GM18519 (cell line): ENCODE measurements at regions not wholly inside any gene's neighbourhood (a gene's known extent, or its start where the extent isn't known, plus 50 kb on each side); places are given as distances from the start of the nearest gene placed in this dataset.
A peak's percentile ranks its signal among the peaks of the same experiment; 100 is the strongest.

ENCODE experiments used
- ATAC-seq: cut with Tn5 transposase; IDR thresholded peaks from one replicate; pipeline ENCODE4 v1.9.1; 2021; ENCODE audit warnings: mild to moderate bottlenecking, moderate library complexity; ENCODE audit not compliant: unreplicated experiment, low FRiP score

DNA sequence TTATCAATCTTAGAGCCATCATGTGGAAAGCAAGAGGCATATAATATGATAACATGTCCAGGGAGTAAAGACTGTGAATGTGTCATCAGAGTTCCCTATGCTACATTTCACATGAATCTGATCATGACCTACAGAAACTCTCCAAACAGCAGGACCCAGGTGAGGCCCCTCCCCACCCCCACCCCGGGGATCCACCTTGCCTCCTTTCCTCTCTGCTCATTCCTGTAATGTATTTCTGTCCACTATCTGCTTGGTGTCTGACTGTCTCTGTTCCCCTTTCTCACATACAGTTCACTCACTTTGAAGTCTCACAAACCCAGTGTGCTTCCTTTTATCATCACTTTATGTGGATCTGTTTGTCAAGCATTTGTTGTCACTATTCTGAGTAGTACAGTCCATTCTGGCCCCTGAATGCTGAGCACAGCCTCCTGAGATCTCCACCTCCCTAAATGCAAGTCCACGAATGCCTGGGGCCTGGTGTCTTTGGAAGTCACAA, 76.4 kb upstream of the SMARCA2 start:
- ATAC-seq: peak; percentile 62

DNA sequence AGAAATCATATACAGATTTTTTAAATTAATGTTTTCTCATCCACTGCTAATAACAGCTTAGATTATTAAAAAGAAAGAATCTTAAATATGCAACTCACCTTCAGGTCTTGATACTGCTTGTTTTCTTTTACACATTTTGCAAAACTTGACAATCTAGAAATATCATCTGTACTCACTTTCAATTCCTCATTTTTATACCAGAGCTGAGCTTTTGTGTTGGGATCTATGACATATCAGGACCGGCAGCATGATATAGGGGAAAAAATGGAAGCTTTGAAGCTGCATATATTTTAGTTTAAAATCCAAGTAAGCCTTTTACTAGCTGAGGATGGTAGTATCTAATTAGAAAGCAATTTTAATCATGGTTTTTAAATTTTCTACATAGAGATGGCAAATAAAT, 75.7 kb upstream of the SMARCA2 start:
- no peak for ATAC-seq

DNA sequence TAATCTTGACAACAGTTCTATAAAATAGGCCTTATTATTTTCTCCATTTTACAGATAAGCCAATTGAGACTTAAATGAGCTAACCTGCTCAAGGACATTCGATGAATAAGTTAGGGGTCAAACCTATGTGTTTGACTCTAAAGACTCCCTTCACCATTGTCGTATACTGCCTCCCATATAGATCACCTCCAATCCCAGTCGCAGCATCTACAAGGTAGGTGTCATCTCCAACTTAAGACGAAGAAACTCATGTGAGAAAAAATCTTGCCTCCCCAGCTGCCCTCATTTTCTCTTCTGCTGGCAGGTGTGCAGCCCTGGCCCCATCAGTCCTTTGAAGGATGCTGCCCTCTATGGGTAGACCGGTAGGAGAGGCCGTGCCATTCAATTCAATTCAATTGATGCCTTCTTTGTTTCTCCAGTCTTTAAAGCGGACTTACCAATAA, 75.2 kb upstream of the SMARCA2 start:
- peak; percentile 58 for ATAC-seq

DNA sequence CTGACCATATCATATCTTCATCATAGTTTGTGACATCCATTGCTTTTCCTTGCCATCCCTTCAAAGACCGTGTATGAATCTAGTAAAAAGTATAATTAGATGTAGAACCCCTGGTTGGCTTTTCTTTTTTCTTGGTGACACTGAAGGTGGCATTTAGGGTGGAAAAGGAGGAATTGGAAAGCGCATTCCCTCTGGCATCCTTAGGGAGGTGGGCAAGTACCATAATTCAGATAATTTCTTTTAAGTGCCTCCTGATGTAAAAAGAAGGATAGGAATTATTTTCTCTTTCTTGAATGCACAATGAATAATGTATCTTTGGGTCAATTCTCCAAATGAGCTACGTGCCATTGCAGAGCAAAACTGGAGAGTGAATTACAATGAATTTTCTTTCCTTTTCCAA, 73.2 kb upstream of the SMARCA2 start:
- ATAC-seq: no peak

DNA sequence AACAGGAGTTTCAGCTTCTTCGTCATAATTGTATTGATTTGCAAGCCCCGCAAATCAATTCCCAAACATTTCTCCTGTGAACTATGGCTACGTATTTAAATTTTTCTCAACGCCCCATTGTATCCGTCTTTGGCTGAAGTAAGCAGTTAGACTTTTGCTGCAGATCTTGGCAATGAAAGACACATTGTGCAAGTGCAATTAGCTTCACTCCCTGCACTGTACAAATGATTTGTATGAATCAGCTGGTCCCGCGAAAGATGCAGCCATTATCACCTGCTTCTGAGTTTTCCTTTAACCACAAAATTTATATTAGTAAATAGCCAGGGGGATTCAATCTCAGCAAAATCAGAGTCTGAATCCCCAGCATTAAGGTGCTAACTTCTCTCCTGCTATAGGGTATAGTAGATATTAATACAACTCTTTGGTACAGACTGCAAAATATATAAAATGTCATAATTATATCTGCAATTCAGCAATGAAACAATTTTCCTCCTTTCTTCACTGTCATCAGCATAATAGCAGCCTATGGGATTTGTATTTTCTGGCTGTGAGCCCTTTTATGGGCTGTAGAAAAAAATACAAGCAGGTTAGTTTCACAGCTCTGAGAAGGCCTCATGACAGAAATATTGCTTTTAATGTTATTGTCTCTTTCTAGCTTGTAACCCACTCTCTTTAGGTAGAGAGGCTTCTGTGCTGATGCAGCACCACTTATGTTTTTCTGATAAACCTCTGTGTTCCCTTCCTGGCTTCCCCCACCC, 68.4 kb upstream of the SMARCA2 start:
- no peak for ATAC-seq

DNA sequence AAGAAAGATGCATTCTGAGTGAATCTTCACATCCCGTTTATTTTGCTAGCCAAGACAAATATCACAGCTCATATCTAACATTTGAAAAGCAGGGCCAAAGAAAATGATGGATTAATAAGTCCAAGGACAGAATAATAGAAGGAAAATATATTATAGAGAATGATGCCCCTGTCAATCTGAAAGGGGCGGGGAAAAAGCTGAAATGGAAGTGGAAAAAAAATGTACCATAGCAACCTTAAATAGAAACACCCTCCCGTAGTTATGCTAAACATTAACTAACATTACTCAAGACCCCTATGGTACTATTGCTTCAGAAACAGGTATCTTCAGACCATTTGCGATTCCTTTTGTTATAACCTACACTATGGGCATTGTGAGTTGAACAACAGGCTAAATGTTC, 67.7 kb upstream of the SMARCA2 start:
- no peak for ATAC-seq

DNA sequence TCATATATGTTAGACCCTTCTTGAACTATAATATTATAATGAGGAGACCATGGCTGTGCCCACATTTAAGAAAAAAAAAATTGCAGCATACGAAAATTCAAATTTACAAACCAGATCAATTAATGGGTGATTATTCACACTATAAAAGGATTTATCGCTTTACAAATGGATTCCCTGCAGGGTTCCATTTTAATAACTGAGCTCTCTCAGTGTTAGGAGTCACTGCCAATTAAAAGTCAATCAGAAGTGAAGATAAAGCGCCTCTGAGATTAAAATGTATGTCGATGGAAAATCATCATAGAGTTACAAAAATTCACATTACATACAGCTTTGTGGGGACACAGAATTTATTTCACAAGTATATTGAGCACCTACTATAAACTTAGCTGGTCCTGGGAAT, 66.6 kb upstream of the SMARCA2 start:
- no peak for ATAC-seq

DNA sequence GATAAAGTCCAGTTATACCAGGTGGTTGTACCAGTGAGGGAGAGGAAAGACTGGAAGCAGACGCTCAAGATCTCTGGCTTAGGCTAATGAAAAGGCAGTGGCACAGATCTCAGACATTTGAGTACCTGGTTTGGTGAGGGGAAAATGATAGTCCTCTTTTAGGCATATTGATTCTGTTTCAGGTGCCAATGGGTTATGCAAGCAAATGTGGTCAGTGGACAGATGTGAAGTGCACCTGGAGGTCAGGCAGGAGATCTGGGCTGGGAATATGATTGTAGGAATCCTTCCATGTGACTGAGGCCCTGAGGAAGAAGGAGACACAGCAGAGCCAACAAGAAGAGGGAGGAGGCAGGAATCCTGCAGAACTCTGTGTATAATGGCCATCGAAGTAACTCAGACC, 63.7 kb upstream of the SMARCA2 start:
- no peak for ATAC-seq

DNA sequence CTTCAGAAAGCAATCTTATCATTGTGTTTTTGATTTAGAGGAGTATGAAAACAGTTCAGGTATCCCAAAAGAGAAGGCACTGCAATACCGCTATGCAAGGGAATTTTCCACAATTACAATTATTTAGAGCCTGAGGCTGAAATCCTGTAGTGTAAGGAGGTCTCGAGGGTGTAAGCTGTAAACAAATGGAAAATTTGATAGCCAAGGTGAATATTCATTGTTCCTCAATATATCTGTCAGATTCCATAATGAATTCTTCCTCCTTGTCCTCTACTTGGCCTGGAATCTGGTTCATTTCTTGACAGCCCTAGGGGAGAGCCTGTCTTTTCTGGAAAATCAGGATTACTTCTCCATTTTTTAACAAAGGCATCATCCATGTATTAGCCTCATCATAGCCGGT, 63.1 kb upstream of the SMARCA2 start:
- no peak for ATAC-seq

DNA sequence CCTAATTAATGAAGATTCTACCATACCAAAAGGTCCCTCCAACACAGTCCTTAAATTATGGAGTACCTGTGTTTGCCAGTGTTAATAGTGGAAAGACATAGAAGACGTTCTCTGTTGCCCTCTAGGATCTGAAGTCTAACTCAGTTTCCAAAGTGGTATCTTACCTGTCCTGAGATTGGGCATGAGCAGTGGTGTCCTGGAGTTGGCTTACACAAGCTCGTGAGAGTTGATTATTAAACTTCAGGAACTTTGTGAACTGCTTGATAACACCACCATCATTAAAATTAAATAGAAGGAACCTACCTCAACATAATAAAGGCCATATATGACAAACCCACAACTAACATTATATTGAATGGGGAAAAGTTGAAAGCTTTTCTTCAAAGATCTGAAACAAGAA, 60.9 kb upstream of the SMARCA2 start:
- ATAC-seq: no peak

DNA sequence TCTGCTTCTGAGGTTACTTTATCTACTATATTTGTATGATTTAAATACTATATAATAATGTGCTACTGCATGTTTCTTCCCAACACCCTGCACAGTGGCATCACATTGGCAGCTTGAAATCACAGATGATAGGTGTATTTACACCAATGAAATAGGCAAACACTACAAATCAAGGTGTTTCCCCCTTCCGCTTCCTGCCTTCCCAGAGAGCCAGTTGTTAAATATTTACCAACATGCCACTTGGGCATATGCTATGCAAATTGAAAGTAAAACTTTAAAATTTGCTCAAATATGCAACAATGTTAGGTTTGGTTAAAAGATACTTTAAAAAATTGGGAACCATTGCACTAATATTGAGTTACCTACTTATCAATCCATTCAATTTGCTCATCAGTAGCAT, 58.2 kb upstream of the SMARCA2 start:
- ATAC-seq: no peak

DNA sequence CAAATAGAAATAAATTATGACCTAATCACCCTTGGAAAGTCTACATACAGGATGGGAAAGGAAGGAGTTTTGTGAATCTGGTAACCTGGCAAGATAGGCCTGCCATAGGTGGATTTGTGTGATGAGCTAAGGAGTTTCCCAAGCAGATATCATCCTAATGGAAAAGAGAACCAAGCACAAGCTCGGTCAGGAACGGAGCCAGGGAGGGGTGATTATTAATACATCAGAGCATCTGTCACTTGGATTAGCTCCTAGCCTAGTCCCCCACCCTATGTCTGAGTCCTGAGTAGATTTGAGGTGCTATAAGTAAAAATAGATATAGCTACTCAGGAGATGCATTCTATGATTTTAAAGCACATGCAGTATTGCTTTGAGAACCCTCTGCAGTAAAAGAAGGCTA, 57.3 kb upstream of the SMARCA2 start:
- ATAC-seq: no peak

DNA sequence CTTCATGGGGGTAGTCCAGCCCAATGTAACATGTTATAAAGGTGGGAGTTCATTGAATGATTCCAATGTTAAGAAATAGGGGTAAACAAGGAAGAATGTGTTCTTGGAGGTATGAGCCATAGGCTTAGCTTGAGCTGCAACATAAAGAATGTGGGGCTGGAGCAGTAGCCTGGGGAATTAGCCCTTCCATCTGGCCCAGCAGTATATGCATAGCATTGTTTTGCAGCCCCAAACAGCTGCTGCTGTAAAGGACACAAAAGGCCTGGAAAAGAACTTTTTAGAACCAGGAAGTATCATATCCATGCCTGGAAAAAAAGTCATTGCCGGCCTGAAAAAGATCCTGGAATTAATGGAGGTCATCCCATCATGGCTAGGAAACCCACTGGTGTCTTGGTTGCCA, 55.8 kb upstream of the SMARCA2 start:
- ATAC-seq: no peak

DNA sequence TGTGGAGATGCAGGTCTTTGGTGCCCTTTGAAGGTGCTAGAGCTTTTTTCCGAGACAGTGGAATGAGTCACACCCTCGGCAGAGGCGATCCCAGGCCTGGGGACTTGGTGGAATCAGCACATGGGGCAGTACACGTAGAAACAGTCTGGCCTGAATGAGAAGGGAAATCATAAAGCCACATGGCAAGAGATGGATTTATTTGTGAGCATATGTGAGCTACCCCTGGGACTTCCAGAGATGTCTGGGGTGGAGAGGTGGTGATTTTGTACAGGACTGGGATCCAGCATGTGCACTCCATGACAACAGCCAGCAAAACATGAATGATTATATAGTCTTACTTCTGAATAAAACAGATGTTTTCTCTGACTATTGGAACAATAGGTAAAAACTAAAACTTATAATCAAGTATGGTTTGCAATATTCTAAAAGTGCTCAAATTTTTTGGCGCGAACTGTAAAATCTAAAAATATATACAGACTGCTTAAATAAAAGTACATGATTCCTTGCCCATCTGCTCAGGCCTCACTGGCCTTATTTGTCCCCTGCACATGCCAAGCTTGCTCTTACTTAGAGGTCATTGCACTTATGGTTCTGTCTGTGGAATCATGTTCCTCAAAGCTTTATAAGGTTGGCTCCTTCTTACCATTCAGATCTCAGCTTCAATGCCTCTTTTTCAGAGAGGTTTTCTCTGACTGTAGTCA, 54.7 kb upstream of the SMARCA2 start:
- no peak for ATAC-seq

DNA sequence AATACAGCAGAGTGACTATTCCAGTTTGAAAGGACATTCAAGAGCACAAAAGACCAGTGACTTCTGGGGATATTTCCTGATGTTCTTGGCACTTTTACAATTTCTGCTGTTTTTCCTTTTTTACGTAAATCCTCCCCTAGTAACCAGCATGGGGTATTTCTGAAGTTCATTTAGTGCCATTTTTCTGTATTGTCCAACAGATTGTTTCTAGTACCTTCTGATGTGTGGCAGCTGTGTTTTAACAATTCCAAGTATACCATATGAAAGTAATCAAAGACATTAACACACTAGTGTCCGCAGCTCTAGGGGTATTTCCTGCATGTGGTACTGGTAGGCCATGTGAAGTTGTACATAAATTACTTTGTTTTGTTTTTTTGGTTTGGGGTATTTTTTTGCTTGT, 53.0 kb upstream of the SMARCA2 start:
- ATAC-seq: no peak

DNA sequence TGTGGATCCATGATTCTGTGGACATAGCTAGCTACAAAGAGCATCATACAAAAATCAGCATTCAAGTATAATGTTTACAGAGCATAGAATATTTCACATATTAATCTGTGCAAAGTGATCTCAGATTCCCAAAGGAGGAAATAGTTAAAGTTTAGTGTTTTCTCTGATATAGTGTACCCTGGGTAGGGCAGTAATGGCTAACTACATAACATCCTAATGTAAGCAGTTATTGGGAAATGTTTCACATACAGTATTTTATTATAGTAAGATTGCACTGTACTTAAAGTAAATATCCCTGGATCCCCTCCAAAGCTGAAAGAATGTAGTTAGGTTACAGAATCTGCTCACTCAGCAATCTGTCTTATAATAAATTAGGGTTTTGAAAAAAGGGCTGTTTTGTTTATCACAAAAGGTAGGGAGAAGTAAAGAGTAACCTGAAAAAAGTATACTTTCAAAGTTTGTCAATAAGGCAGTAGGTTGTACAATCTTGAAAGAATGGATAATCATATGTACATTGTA, 52.5 kb upstream of the SMARCA2 start:
- ATAC-seq: no peak

DNA sequence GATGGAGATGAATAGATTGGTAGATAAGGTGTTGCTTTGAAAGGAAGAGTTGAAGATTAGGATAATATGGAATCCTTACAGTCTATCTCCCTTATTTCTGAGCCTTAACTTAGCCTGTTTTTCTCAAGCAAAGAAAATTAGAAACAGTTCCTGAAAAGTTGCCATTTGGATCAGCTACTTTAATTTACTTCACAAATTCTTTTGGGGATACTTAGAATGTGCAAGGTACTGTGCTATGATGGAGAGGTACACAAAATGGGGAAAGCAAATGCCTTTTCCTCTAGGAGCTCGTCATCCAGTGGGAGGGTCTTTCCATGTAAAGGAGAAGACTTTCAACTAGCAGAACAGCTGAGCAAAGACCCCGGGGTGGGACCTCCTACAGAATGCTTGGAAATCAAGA, 51.1 kb upstream of the SMARCA2 start:
- no peak for ATAC-seq
